ENCODE measurements at regions not wholly inside any gene's neighbourhood (a gene's known extent, or its start where the extent isn't known, plus 50 kb on each side); places are given as distances from the start of the nearest gene placed in this dataset.
A peak's percentile ranks its signal among the peaks of the same experiment; 100 is the strongest.

DNA sequence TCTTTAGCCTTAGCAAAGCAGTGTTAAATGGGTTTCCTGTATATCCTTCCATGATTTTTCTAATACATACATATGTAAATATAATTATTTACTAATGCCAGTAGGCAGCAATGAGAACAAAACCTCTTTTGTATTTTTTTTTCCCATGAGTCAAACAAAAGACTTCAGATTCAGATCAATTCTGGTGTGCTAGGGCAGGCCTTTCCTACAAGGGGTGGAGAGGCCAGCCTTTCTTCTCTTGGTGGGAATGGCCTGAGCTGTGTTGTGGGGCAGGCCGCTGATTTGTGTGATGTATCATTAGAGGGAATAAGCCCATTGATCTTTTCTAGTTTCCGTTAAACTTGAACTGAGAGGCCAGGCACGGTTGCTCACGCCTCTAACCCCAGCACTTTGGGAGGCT, 115.5 kb upstream of the DMRT1 start:
- no peak overlapping the region for H3K18ac ChIP-seq (ENCODE audit: extremely low read depth, low read length)
- H2AFZ ChIP-seq (ENCODE audit: low read length) = no peak overlapping the region
- CTCF ChIA-PET (ENCODE audit: partially characterized antibody) = interaction anchor here (0.6 to 1.0 kb wide), 3 partner anchors 36 to 504 kb away, joined by 3 to 4 read pairs (median 3); no protein-coding TSS in a partner anchor
- H3K9me3 ChIP-seq (ENCODE audit: insufficient read depth in 2 of 2, low read depth in 1 of 2, low read length in 1 of 2) = no peaks in the 10 kb centered on the region
- H3K14ac ChIP-seq (ENCODE audit: insufficient read length) = no peak overlapping the region
- H2BK20ac ChIP-seq (ENCODE audit: low read length) = no peak overlapping the region
- H4K5ac ChIP-seq (ENCODE audit: insufficient read length, low read depth, low read length) = no peak overlapping the region
- H3K4me3 ChIP-seq (ENCODE audit: extremely low read depth in 1 of 4, insufficient read depth in 2 of 4, low read depth in 3 of 4, low read length in 4 of 4) = no peak overlapping the region
- H3K79me2 ChIP-seq (ENCODE audit: control insufficient read depth in 1 of 2, insufficient read depth in 2 of 2, low read length in 2 of 2) = no peaks in the 10 kb centered on the region
- no peak overlapping the region for H4K91ac ChIP-seq (replicated peaks; ENCODE audit: insufficient read length, low read length)
- H2AK5ac ChIP-seq (ENCODE audit: low read depth, low read length) = no peak overlapping the region
- H3K36me3 ChIP-seq (ENCODE audit: control insufficient read depth in 2 of 4, insufficient read depth in 4 of 4, low read length in 3 of 4) = no peaks in the 10 kb centered on the region
- WGBS, 2 experiments (ENCODE audit: extremely low coverage in 1 of 2, insufficient coverage in 1 of 2, insufficient read length in 1 of 2, insufficient replicate concordance in 2 of 2, low coverage in 1 of 2, low lambda C conversion rate in 2 of 2, missing lambda C conversion rate in 1 of 2) = 89% methylated on average over 4 of the region's 4 CpGs; no CpG with 5 or more reads in 1 of the 2 experiments
- no peak overlapping the region for H4K8ac ChIP-seq (ENCODE audit: extremely low read depth, insufficient read depth, low read length)
- no peak overlapping the region; the same call in 1 of the 2 replicates for H2BK12ac ChIP-seq (ENCODE audit: low read depth, low read length)
- no peak overlapping the region for H3K4ac ChIP-seq (replicated peaks; ENCODE audit: insufficient read length, low read depth, low read length)
- FAIRE-seq (no peak), DNase-seq (ENCODE audit: low read depth in 1 of 2, low spot score in 2 of 2) (no peak)
- no peak overlapping the region for H2BK15ac ChIP-seq (ENCODE audit: low read length)
- no peak overlapping the region for H3K23ac ChIP-seq (ENCODE audit: insufficient read length)
- no peaks in the 10 kb centered on the region for H3K23me2 ChIP-seq (ENCODE audit: low read depth, low read length)
- no peak overlapping the region for H3K4me2 ChIP-seq (ENCODE audit: insufficient read depth in 1 of 2, low read depth in 2 of 2, low read length in 2 of 2)
- POLR2A ChIA-PET (ENCODE audit: partially characterized antibody) = interaction anchor here (0.9 kb wide), 1 partner anchor 19 kb away, joined by 6 read pairs; no protein-coding TSS in a partner anchor
- no peaks in the 10 kb centered on the region for H4K20me1 ChIP-seq (replicated peaks in 1 of 2; ENCODE audit: control insufficient read depth in 1 of 2, insufficient read depth in 2 of 2, low read length in 2 of 2)
- H3K4me1 ChIP-seq (replicated peaks in 1 of 4; ENCODE audit: control insufficient read depth in 3 of 4, insufficient read depth in 4 of 4, low read length in 3 of 4) = peaks cover 0 to 26% (median 21%) of the 10 kb centered on the region in 4 experiments
- no peaks in the 10 kb centered on the region; the same call in 1 of the 2 replicates for H3K79me1 ChIP-seq (ENCODE audit: low read depth, low read length)
- H3K27me3 ChIP-seq (replicated peaks in 1 of 4; ENCODE audit: control insufficient read depth in 3 of 4, extremely low read depth in 1 of 4, insufficient read depth in 3 of 4, low read length in 3 of 4) = no peaks in the 10 kb centered on the region
- no peak overlapping the region for H3K56ac ChIP-seq (replicated peaks; ENCODE audit: insufficient read length, low read depth, low read length)
- TF ChIP-seq TCF12 (IDR thresholded peaks at IDR 0.05; ENCODE audit: low read depth, low read length) = no peak
- TF ChIP-seq RXRA (IDR thresholded peaks at IDR 0.05; ENCODE audit: insufficient read depth, low read depth, low read length) = no peak
- TF ChIP-seq SP2 (IDR thresholded peaks at IDR 0.05; ENCODE audit: low read length) = no peak
- TF ChIP-seq, protein P1, sequence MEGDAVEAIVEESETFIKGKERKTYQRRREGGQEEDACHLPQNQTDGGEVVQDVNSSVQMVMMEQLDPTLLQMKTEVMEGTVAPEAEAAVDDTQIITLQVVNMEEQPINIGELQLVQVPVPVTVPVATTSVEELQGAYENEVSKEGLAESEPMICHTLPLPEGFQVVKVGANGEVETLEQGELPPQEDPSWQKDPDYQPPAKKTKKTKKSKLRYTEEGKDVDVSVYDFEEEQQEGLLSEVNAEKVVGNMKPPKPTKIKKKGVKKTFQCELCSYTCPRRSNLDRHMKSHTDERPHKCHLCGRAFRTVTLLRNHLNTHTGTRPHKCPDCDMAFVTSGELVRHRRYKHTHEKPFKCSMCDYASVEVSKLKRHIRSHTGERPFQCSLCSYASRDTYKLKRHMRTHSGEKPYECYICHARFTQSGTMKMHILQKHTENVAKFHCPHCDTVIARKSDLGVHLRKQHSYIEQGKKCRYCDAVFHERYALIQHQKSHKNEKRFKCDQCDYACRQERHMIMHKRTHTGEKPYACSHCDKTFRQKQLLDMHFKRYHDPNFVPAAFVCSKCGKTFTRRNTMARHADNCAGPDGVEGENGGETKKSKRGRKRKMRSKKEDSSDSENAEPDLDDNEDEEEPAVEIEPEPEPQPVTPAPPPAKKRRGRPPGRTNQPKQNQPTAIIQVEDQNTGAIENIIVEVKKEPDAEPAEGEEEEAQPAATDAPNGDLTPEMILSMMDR (IDR thresholded peaks at IDR 0.05; ENCODE audit: control extremely low read depth in 1 of 3, insufficient read depth in 1 of 3, low read depth in 1 of 3, low read length in 3 of 3) = no peak
- TF ChIP-seq, protein P2, sequence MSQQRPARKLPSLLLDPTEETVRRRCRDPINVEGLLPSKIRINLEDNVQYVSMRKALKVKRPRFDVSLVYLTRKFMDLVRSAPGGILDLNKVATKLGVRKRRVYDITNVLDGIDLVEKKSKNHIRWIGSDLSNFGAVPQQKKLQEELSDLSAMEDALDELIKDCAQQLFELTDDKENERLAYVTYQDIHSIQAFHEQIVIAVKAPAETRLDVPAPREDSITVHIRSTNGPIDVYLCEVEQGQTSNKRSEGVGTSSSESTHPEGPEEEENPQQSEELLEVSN (IDR thresholded peaks at IDR 0.05) = no peak
- no peak for TF ChIP-seq TEAD4 (IDR thresholded peaks at IDR 0.05; ENCODE audit: low read depth, low read length)
- TF ChIP-seq KDM4A (IDR thresholded peaks at IDR 0.05; ENCODE audit: low read depth, low read length, severe bottlenecking) = no peak
- no peak overlapping the region for H2BK120ac ChIP-seq (replicated peaks; ENCODE audit: low read depth, low read length)
- H2BK5ac ChIP-seq (ENCODE audit: low read depth, low read length) = peak overlapping the region; percentile 62; the same call in 1 of the 2 replicates
- H3K27ac ChIP-seq (ENCODE audit: low read depth, low read length) = no peak overlapping the region
- H3K9ac ChIP-seq (replicated peaks in 1 of 4; ENCODE audit: extremely low read depth in 1 of 4, low read depth in 3 of 4, low read length in 3 of 4) = no peak overlapping the region

Measured in H1 (cell line).